Lung (tissue), 11 donors: ENCODE measurements at regions not wholly inside any gene's neighbourhood (a gene's known extent, or its start where the extent isn't known, plus 50 kb on each side); places are given as distances from the start of the nearest gene placed in this dataset.
A peak's percentile ranks its signal among the peaks of the same experiment; 100 is the strongest.

Experiments used
- ATAC-seq: fragments of 200-7000 bp; cut with Tn5 transposase; one replicate; pipeline ENCODE4 v1.9.1; 2020; ENCODE audit warnings: moderate number of reproducible peaks; ENCODE audit not compliant: insufficient read depth, low FRiP score
- DNase-seq, 3 donors: peaks; one replicate each; pipeline ENCODE4 v3.0.0-alpha.2; 2013 to 2017
- H3K27ac ChIP-seq, 2 donors: one replicate each; pipeline ENCODE4 v1.5.1; 2013; ENCODE audit warnings: mild to moderate bottlenecking in 2 of 2, moderate library complexity in 2 of 2, control low read depth in 1 of 2, inconsistent platforms in 1 of 2, low read depth in 1 of 2, low read length in 1 of 2
- H3K27me3 ChIP-seq, 3 donors: one replicate each; pipeline ENCODE4 v1.5.1; 2013; ENCODE audit warnings: low read length in 2 of 3; ENCODE audit not compliant: control insufficient read depth in 3 of 3, insufficient read depth in 3 of 3
- H3K36me3 ChIP-seq, 4 donors: one replicate each; pipeline ENCODE4 v1.5.1; 2013; ENCODE audit warnings: low read length in 4 of 4, mild to moderate bottlenecking in 1 of 4, moderate library complexity in 1 of 4; ENCODE audit not compliant: control insufficient read depth in 4 of 4, insufficient read depth in 4 of 4
- H3K4me1 ChIP-seq, 5 donors: one replicate each; pipeline ENCODE4 v1.5.1; 2013; ENCODE audit warnings: low read length in 5 of 5, mild to moderate bottlenecking in 2 of 5, moderate library complexity in 1 of 5; ENCODE audit not compliant: control insufficient read depth in 5 of 5, insufficient read depth in 5 of 5
- H3K4me3 ChIP-seq: one replicate; pipeline ENCODE4 v1.5.1; 2013; ENCODE audit warnings: mild to moderate bottlenecking, control low read depth, moderate library complexity
- H3K9ac ChIP-seq, 2 donors: one replicate each; pipeline ENCODE4 v1.5.1; 2013; ENCODE audit warnings: low read length in 2 of 2, control low read depth in 1 of 2; ENCODE audit not compliant: insufficient read depth in 1 of 2
- H3K9me3 ChIP-seq, 4 donors: one replicate each; pipeline ENCODE4 v1.5.1; 2013; ENCODE audit warnings: low read length in 3 of 4, mild to moderate bottlenecking in 1 of 4, moderate library complexity in 1 of 4; ENCODE audit not compliant: control insufficient read depth in 4 of 4, insufficient read depth in 3 of 4
- CTCF ChIP-seq: IDR thresholded peaks from 2 replicates; pipeline ENCODE4 v1.5.1; 2012; ENCODE audit warnings: mild to moderate bottlenecking; ENCODE audit errors: control extremely low read depth, extremely low read depth
- WGBS, 2 donors: extraction: QIAGEN DNeasy Blood & Tissue Kit; methylation state at CpG; one replicate each; pipeline ENCODE4 v1.1.7; 2013; 5-methylcytosine and 5-hydroxymethylcytosine counted together
- donor health status: control.
- donor health status: control.
- donor health status: Bipolar disorder and iron deficiency.
- donor health status: healthy.
- donor health status: DM: yes; HTN: yes; CAD: no.

- no peak overlapping the region for H3K27ac ChIP-seq
- H3K9me3 ChIP-seq: no peaks in the 10 kb centered on the region
- no peak overlapping the region for H3K4me3 ChIP-seq
- WGBS, 2 donors: 53 to 80% methylated on average over 1 of the region's 1 CpG
- no peak for ATAC-seq
- DNase-seq: peak in 1 of 3 donors; percentile 18
- H3K36me3 ChIP-seq: no peaks in the 10 kb centered on the region
- TF ChIP-seq CTCF: no peak
- peaks cover 0 to 5% (median 0%) of the 10 kb centered on the region in 5 donors for H3K4me1 ChIP-seq
- no peaks in the 10 kb centered on the region for H3K27me3 ChIP-seq
- H3K9ac ChIP-seq: no peak overlapping the region
Observed at GRCh38 chr3:77939726-77940125, 899.8 kb downstream of the ROBO2 start.

GRCh38 chr3:77943598-77943997 lies 903.7 kb downstream of the ROBO2 start:
- peaks cover 0 to 5% (median 0%) of the 10 kb centered on the region in 5 donors for H3K4me1 ChIP-seq
- H3K27ac ChIP-seq: no peak overlapping the region
- WGBS, 2 donors: 88 to 90% methylated on average over 4 of the region's 4 CpGs
- no peak for TF ChIP-seq CTCF
- H3K27me3 ChIP-seq: no peaks in the 10 kb centered on the region
- DNase-seq: no peak
- no peak overlapping the region for H3K9ac ChIP-seq
- no peak overlapping the region for H3K4me3 ChIP-seq
- H3K36me3 ChIP-seq: no peaks in the 10 kb centered on the region
- ATAC-seq: no peak
- no peaks in the 10 kb centered on the region for H3K9me3 ChIP-seq

- peaks cover 0 to 5% (median 0%) of the 10 kb centered on the region in 5 donors for H3K4me1 ChIP-seq
- no peak overlapping the region for H3K4me3 ChIP-seq
- no peak overlapping the region for H3K9ac ChIP-seq
- no peaks in the 10 kb centered on the region for H3K27me3 ChIP-seq
- ATAC-seq: no peak
- WGBS, 2 donors: 76 to 83% methylated on average over 3 of the region's 3 CpGs
- no peaks in the 10 kb centered on the region for H3K36me3 ChIP-seq
- no peak for TF ChIP-seq CTCF
- DNase-seq: no peak
- H3K9me3 ChIP-seq: no peaks in the 10 kb centered on the region
- H3K27ac ChIP-seq: no peak overlapping the region
Observed at GRCh38 chr3:77945320-77945719, 905.4 kb downstream of the ROBO2 start.

- no peaks in the 10 kb centered on the region for H3K27me3 ChIP-seq
- no peak overlapping the region for H3K4me3 ChIP-seq
Observed at GRCh38 chr3:77947671-77948070, 907.8 kb downstream of the ROBO2 start.

More at GRCh38 chr3:77947671-77948070, 907.8 kb downstream of the ROBO2 start:
- peaks cover 0 to 5% (median 0%) of the 10 kb centered on the region in 5 donors for H3K4me1 ChIP-seq
- no peaks in the 10 kb centered on the region for H3K36me3 ChIP-seq
- no peak overlapping the region for H3K27ac ChIP-seq
- no peak for DNase-seq
- no peaks in the 10 kb centered on the region for H3K9me3 ChIP-seq
- no peak for TF ChIP-seq CTCF
- no peak for ATAC-seq
- H3K9ac ChIP-seq: no peak overlapping the region
